ENCODE measurements at regions not wholly inside any gene's neighbourhood (a gene's known extent, or its start where the extent isn't known, plus 50 kb on each side); places are given as distances from the start of the nearest gene placed in this dataset.

DNA sequence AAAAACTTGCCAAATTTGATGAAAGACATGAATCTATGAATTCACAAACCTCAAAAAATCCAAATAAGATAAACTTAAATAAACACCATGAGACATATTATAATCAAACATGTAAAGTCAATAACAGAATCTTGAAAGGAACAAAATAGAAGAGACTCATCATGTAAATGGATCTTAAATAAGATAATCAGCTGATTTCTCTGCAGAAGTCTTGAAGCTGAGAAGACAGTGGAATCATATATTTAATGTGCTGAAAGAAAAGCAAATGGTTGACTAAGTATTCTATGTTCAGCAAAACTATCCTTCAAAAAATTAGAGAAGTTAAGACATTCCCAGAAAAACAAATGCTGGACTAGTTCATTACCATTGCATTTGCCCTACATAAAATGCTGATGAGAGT, 215.7 kb upstream of the SPIN4 start:
- TF ChIP-seq POLR2A (IDR thresholded peaks at IDR 0.05; ENCODE audit: low read length) (no peak), GATA1 (IDR thresholded peaks at IDR 0.05; ENCODE audit: low read depth, low read length) (no peak)
